Progenitor cell of endocrine pancreas (in vitro differentiated cells): ENCODE measurements at regions not wholly inside any gene's neighbourhood (a gene's known extent, or its start where the extent isn't known, plus 50 kb on each side); places are given as distances from the start of the nearest gene placed in this dataset.

Experiments
- DNase-seq: peaks from one replicate; pipeline ENCODE4 v3.0.0; 2021; ENCODE audit warnings: low spot score; ENCODE audit not compliant: unreplicated experiment
- H3K27ac Mint-ChIP-seq: 2 replicates; pipeline ENCODE4 v1.8.0; 2021; ENCODE audit warnings: mild to moderate bottlenecking, moderate library complexity, mixed read lengths
- H3K27me3 Mint-ChIP-seq: 2 replicates; pipeline ENCODE4 v1.8.0; 2021; ENCODE audit warnings: mixed read lengths
- H3K36me3 Mint-ChIP-seq: 2 replicates; pipeline ENCODE4 v1.8.0; 2022; ENCODE audit warnings: mixed read lengths; ENCODE audit not compliant: insufficient read depth
- H3K4me1 Mint-ChIP-seq: 2 replicates; pipeline ENCODE4 v1.8.0; 2021; ENCODE audit warnings: low read depth, mixed read lengths
- H3K4me3 Mint-ChIP-seq: 2 replicates; pipeline ENCODE4 v1.8.0; 2021; ENCODE audit warnings: low read depth, mild to moderate bottlenecking, moderate library complexity, mixed read lengths
- H3K9me3 Mint-ChIP-seq: 2 replicates; pipeline ENCODE4 v1.8.0; 2021; ENCODE audit warnings: low read depth, mixed read lengths
- CTCF ChIP-seq: fragments of 200-600 bp; sonication (generic); IDR thresholded peaks from one replicate; pipeline ENCODE4 v1.5.0; 2021; ENCODE audit warnings: antibody characterized with exemption, mild to moderate bottlenecking; ENCODE audit not compliant: unreplicated experiment

GRCh38 chr3:16064642-16065414 is 109.7 kb upstream of the GALNT15 start:
- Mint-ChIP-seq H3K4me3 (no peak overlapping the region), H3K36me3 (no peaks in the 10 kb centered on the region), H3K27ac (no peak overlapping the region), H3K27me3 (peaks cover 4% of the 10 kb centered on the region), H3K9me3 (no peaks in the 10 kb centered on the region), H3K4me1 (no peaks in the 10 kb centered on the region)
- no peak for DNase-seq
- no peak for TF ChIP-seq CTCF

GRCh38 chr3:16066545-16066944 is 107.9 kb upstream of the GALNT15 start:
- no peaks in the 10 kb centered on the region for H3K36me3 Mint-ChIP-seq
- H3K9me3 Mint-ChIP-seq, result no peaks in the 10 kb centered on the region
- H3K27ac Mint-ChIP-seq, result no peak overlapping the region
- no peak for TF ChIP-seq CTCF
- H3K27me3 Mint-ChIP-seq, result peaks cover 4% of the 10 kb centered on the region
- no peak for DNase-seq
- peaks cover 4% of the 10 kb centered on the region for H3K4me1 Mint-ChIP-seq
- no peak overlapping the region for H3K4me3 Mint-ChIP-seq

- no peak overlapping the region for H3K4me3 Mint-ChIP-seq
- no peaks in the 10 kb centered on the region for H3K36me3 Mint-ChIP-seq
- TF ChIP-seq CTCF, result no peak
- no peak for DNase-seq
- H3K4me1 Mint-ChIP-seq, result peaks cover 4% of the 10 kb centered on the region
- no peaks in the 10 kb centered on the region for H3K9me3 Mint-ChIP-seq
- peaks cover 4% of the 10 kb centered on the region for H3K27me3 Mint-ChIP-seq
- H3K27ac Mint-ChIP-seq, result no peak overlapping the region
Observed at GRCh38 chr3:16066975-16067374, 107.5 kb upstream of the GALNT15 start.

- Mint-ChIP-seq H3K27ac (no peak overlapping the region), H3K36me3 (no peaks in the 10 kb centered on the region), H3K4me3 (no peak overlapping the region), H3K4me1 (peaks cover 4% of the 10 kb centered on the region), H3K27me3 (peaks cover 1% of the 10 kb centered on the region), H3K9me3 (no peaks in the 10 kb centered on the region)
- no peak for DNase-seq
- TF ChIP-seq CTCF, result no peak
Observed at GRCh38 chr3:16067837-16068471, 106.5 kb upstream of the GALNT15 start.

- no peak for DNase-seq
- Mint-ChIP-seq H3K4me3 (no peak overlapping the region), H3K27ac (no peak overlapping the region), H3K36me3 (no peaks in the 10 kb centered on the region), H3K4me1 (peaks cover 4% of the 10 kb centered on the region), H3K9me3 (no peaks in the 10 kb centered on the region), H3K27me3 (no peaks in the 10 kb centered on the region)
- TF ChIP-seq CTCF, result no peak
Observed at GRCh38 chr3:16069149-16069922, 105.1 kb upstream of the GALNT15 start.
